Psoas muscle (tissue), 7 donors: ENCODE measurements at regions not wholly inside any gene's neighbourhood (a gene's known extent, or its start where the extent isn't known, plus 50 kb on each side); places are given as distances from the start of the nearest gene placed in this dataset.

Source experiments
- ATAC-seq, 4 donors: fragments of 200-7000 bp; cut with Tn5 transposase; one replicate each; pipeline ENCODE4 v1.9.1; 2020; ENCODE audit warnings: moderate library complexity in 3 of 4, mild to moderate bottlenecking in 2 of 4
- DNase-seq, 2 donors: peaks; one replicate each; pipeline ENCODE4 v3.0.0-alpha.2; 2020
- H3K27ac ChIP-seq: fragments of 200-600 bp; one replicate; pipeline ENCODE4 v1.8.0; 2022
- H3K27me3 ChIP-seq, 3 donors: fragments of 200-600 bp in 1 of 3; one replicate each; pipeline versions ENCODE4 v1.6.1 to v1.8.0; 2013 to 2022; ENCODE audit warnings: low read length in 2 of 3, mild to moderate bottlenecking in 2 of 3, moderate library complexity in 1 of 3; ENCODE audit not compliant: insufficient read depth in 3 of 3
- H3K36me3 ChIP-seq, 2 donors: fragments of 200-600 bp in 1 of 2; one replicate each; pipeline versions ENCODE4 v1.6.1 to v1.8.0; 2013 to 2022; ENCODE audit warnings: low read depth in 1 of 2, mild to moderate bottlenecking in 1 of 2, moderate library complexity in 1 of 2; ENCODE audit not compliant: insufficient read depth in 1 of 2
- H3K4me1 ChIP-seq: fragments of 200-600 bp; one replicate; pipeline ENCODE4 v1.8.0; 2022
- H3K4me3 ChIP-seq: fragments of 200-600 bp; one replicate; pipeline ENCODE4 v1.8.0; 2022; ENCODE audit warnings: mild to moderate bottlenecking
- H3K9me3 ChIP-seq: fragments of 200-600 bp; one replicate; pipeline ENCODE4 v1.8.0; 2022
- WGBS, 3 donors: extraction: QIAGEN DNeasy Blood & Tissue Kit; methylation state at CpG; one replicate each; pipeline versions ENCODE4 v1.1.6 to v1.1.7; 2013; 5-methylcytosine and 5-hydroxymethylcytosine counted together
- intact Hi-C, 2 donors: fragments of 100-400 bp; cut with DNase I; formaldehyde crosslinking; loops; one replicate each; pipeline versions ENCODE4 v1.11.0 to v1.14.2; 2022
- TF ChIP-seq, protein P1 (sequence below): fragments of 200-600 bp; IDR thresholded peaks from one replicate; pipeline ENCODE4 v1.8.0; 2022; ENCODE audit warnings: antibody characterized with exemption
- donor health status: healthy with polysubstance abuse.
- donor health status: DM: no; HTN: no; CAD: no; lungs with moderate emphysema.
- donor health status: Bipolar disorder and iron deficiency.
- donor health status: healthy.
- donor health status: DM: yes; HTN: yes; CAD: no.
- donor health status: DM: no; HTN: no; CAD: no.
- donor health status: DM: yes; HTN: yes; CAD: no.

GRCh38 chr6:164692772-164693510, 616.5 kb downstream of the C6orf118 start:
- intact Hi-C loops, result no loop called here
- Histone ChIP-seq H3K4me3 (no peak overlapping the region), H3K9me3 (no peaks in the 10 kb centered on the region), H3K27ac (no peak overlapping the region), H3K36me3 (no peaks in the 10 kb centered on the region), H3K27me3 (no peaks in the 10 kb centered on the region), H3K4me1 (no peaks in the 10 kb centered on the region)
- DNase-seq (no peak), ATAC-seq (no peak)
- WGBS, 3 donors, result 85 to 92% (median 87%) methylated on average over 4 of the region's 4 CpGs
- TF ChIP-seq, protein P1, sequence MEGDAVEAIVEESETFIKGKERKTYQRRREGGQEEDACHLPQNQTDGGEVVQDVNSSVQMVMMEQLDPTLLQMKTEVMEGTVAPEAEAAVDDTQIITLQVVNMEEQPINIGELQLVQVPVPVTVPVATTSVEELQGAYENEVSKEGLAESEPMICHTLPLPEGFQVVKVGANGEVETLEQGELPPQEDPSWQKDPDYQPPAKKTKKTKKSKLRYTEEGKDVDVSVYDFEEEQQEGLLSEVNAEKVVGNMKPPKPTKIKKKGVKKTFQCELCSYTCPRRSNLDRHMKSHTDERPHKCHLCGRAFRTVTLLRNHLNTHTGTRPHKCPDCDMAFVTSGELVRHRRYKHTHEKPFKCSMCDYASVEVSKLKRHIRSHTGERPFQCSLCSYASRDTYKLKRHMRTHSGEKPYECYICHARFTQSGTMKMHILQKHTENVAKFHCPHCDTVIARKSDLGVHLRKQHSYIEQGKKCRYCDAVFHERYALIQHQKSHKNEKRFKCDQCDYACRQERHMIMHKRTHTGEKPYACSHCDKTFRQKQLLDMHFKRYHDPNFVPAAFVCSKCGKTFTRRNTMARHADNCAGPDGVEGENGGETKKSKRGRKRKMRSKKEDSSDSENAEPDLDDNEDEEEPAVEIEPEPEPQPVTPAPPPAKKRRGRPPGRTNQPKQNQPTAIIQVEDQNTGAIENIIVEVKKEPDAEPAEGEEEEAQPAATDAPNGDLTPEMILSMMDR, result no peak

GRCh38 chr6:164690702-164691500, 618.5 kb downstream of the C6orf118 start:
- no peak for ATAC-seq
- no peak overlapping the region for H3K4me3 ChIP-seq
- H3K36me3 ChIP-seq, result no peaks in the 10 kb centered on the region
- TF ChIP-seq, protein P1, result no peak
- no peak overlapping the region for H3K27ac ChIP-seq
- H3K4me1 ChIP-seq, result no peaks in the 10 kb centered on the region
- 64 to 72% (median 71%) methylated on average over 6 of the region's 6 CpGs for WGBS, 3 donors
- intact Hi-C loops, result no loop called here
- no peaks in the 10 kb centered on the region for H3K27me3 ChIP-seq
- no peak for DNase-seq
- no peaks in the 10 kb centered on the region for H3K9me3 ChIP-seq

GRCh38 chr6:164690241-164690640, 619.2 kb downstream of the C6orf118 start:
- DNase-seq, result no peak
- TF ChIP-seq, protein P1, result no peak
- ATAC-seq, result no peak
- intact Hi-C loops, result no loop called here
- Histone ChIP-seq H3K27me3 (no peaks in the 10 kb centered on the region), H3K4me1 (no peaks in the 10 kb centered on the region), H3K27ac (no peak overlapping the region), H3K9me3 (no peaks in the 10 kb centered on the region), H3K36me3 (no peaks in the 10 kb centered on the region), H3K4me3 (no peak overlapping the region)
- WGBS, 3 donors, result 81 to 87% (median 83%) methylated on average over 5 of the region's 5 CpGs

DNA sequence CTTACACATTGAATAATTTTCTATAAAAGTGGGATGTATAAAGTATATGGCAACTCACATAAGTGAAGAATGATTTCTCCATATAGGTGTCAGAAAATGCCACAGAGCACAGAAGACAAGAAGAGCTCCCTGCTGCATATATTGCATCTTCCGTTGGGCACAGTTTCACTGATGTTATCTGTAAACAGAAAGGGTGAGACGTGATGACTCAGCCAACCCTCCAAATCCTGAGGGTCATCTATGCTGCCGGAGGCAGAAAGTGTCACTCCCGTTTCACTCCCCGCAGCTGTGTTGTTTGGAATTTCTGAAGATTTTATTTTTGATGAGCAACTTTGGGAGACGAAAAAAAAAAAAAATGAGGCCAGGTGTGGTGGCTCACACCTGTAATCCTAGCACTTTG, 644.1 kb downstream of the C6orf118 start:
- Histone ChIP-seq H3K27ac (no peak overlapping the region), H3K4me1 (no peaks in the 10 kb centered on the region), H3K36me3 (no peaks in the 10 kb centered on the region), H3K9me3 (no peaks in the 10 kb centered on the region), H3K27me3 (no peaks in the 10 kb centered on the region), H3K4me3 (no peak overlapping the region)
- TF ChIP-seq, protein P1, result no peak
- DNase-seq, result no peak
- 83 to 88% (median 85%) methylated on average over 6 of the region's 6 CpGs for WGBS, 3 donors
- intact Hi-C loops, result no loop called here
- no peak for ATAC-seq
